Spinal cord (tissue), 9 donors: ENCODE measurements at regions not wholly inside any gene's neighbourhood (a gene's known extent, or its start where the extent isn't known, plus 50 kb on each side); places are given as distances from the start of the nearest gene placed in this dataset.

Experiments
- DNase-seq, 6 donors: peaks; one replicate each; pipeline versions ENCODE4 v3.0.0 to v3.0.0-alpha.2; 2013 to 2015; ENCODE audit warnings: low spot score in 6 of 6, low read depth in 4 of 6
- H3K27ac ChIP-seq: one replicate; pipeline ENCODE4 v1.5.1; 2013; ENCODE audit warnings: low read depth, low read length, control low read depth
- H3K27me3 ChIP-seq: one replicate; pipeline ENCODE4 v1.6.1; 2013; ENCODE audit warnings: low read length; ENCODE audit not compliant: control insufficient read depth, insufficient read depth
- H3K36me3 ChIP-seq: one replicate; pipeline ENCODE4 v1.6.1; 2013; ENCODE audit warnings: low read length; ENCODE audit not compliant: control insufficient read depth, insufficient read depth
- H3K4me1 ChIP-seq: one replicate; pipeline ENCODE4 v1.6.1; 2013; ENCODE audit warnings: low read length; ENCODE audit not compliant: control insufficient read depth, insufficient read depth
- H3K4me3 ChIP-seq: one replicate; pipeline ENCODE4 v1.5.1; 2013; ENCODE audit warnings: low read depth, low read length, control low read depth
- H3K9me3 ChIP-seq: one replicate; pipeline ENCODE4 v1.6.1; 2013; ENCODE audit warnings: low read length; ENCODE audit not compliant: control insufficient read depth, insufficient read depth
- WGBS: methylation state at CpG from one replicate; pipeline ENCODE4 v1.1.5; 2013; ENCODE audit warnings: missing lambda C conversion rate; ENCODE audit not compliant: insufficient coverage; 5-methylcytosine and 5-hydroxymethylcytosine counted together
- donor health status: healthy.

GRCh38 chr2:2719015-2719414 lies 387.9 kb upstream of the MYT1L start:
- Histone ChIP-seq H3K27me3 (no peaks in the 10 kb centered on the region), H3K9me3 (no peaks in the 10 kb centered on the region), H3K4me1 (no peaks in the 10 kb centered on the region), H3K27ac (no peak overlapping the region), H3K36me3 (no peaks in the 10 kb centered on the region), H3K4me3 (no peak overlapping the region)
- WGBS = 71% methylated on average over 4 of the region's 6 CpGs
- DNase-seq = no peak

- Histone ChIP-seq H3K36me3 (no peaks in the 10 kb centered on the region), H3K4me3 (no peak overlapping the region), H3K27me3 (no peaks in the 10 kb centered on the region), H3K4me1 (no peaks in the 10 kb centered on the region), H3K27ac (no peak overlapping the region), H3K9me3 (no peaks in the 10 kb centered on the region)
- DNase-seq = no peak
- 74% methylated on average over 6 of the region's 7 CpGs for WGBS
These were observed 386.3 kb upstream of the MYT1L start for GRCh38 chr2:2717406-2717805.

GRCh38 chr2:2716771-2717170 lies 385.7 kb upstream of the MYT1L start:
- no peaks in the 10 kb centered on the region for H3K27me3 ChIP-seq
- no peaks in the 10 kb centered on the region for H3K9me3 ChIP-seq
- 82% methylated on average over 9 of the region's 11 CpGs for WGBS
- DNase-seq = no peak
- H3K4me3 ChIP-seq = no peak overlapping the region
- no peaks in the 10 kb centered on the region for H3K36me3 ChIP-seq
- H3K4me1 ChIP-seq = no peaks in the 10 kb centered on the region
- H3K27ac ChIP-seq = no peak overlapping the region

- Histone ChIP-seq H3K36me3 (no peaks in the 10 kb centered on the region), H3K27ac (no peak overlapping the region), H3K4me3 (no peak overlapping the region), H3K9me3 (no peaks in the 10 kb centered on the region), H3K27me3 (no peaks in the 10 kb centered on the region), H3K4me1 (peaks cover under 1% of the 10 kb centered on the region)
- DNase-seq = no peak
- whole genome bisulfite sequencing = 84% methylated on average over 18 of the region's 18 CpGs
These were observed 384.2 kb upstream of the MYT1L start for GRCh38 chr2:2715036-2715818.

- H3K27ac ChIP-seq = no peak overlapping the region
- no peaks in the 10 kb centered on the region for H3K27me3 ChIP-seq
- H3K9me3 ChIP-seq = no peaks in the 10 kb centered on the region
- DNase-seq = no peak
- WGBS = 90% methylated on average over 3 of the region's 7 CpGs
- H3K36me3 ChIP-seq = no peaks in the 10 kb centered on the region
- no peak overlapping the region for H3K4me3 ChIP-seq
- peaks cover 8% of the 10 kb centered on the region for H3K4me1 ChIP-seq
These were observed 383.3 kb upstream of the MYT1L start for GRCh38 chr2:2714408-2714807.

- no peaks in the 10 kb centered on the region for H3K27me3 ChIP-seq
- WGBS = 91% methylated on average over 12 of the region's 12 CpGs
- H3K4me3 ChIP-seq = no peak overlapping the region
- H3K9me3 ChIP-seq = no peaks in the 10 kb centered on the region
- no peaks in the 10 kb centered on the region for H3K36me3 ChIP-seq
- no peak overlapping the region for H3K27ac ChIP-seq
- H3K4me1 ChIP-seq = peaks cover 52% of the 10 kb centered on the region
- no peak for DNase-seq
These were observed 378.3 kb upstream of the MYT1L start for GRCh38 chr2:2709431-2709770.

GRCh38 chr2:2708575-2709430 lies 377.7 kb upstream of the MYT1L start:
- 51% methylated on average over 30 of the region's 37 CpGs for WGBS
- Histone ChIP-seq H3K27me3 (no peaks in the 10 kb centered on the region), H3K9me3 (no peaks in the 10 kb centered on the region), H3K36me3 (no peaks in the 10 kb centered on the region), H3K4me3 (no peak overlapping the region), H3K27ac (no peak overlapping the region), H3K4me1 (peaks cover 52% of the 10 kb centered on the region)
- peak in 2 of 6 donors; percentile 77 to 89 for DNase-seq

GRCh38 chr2:2707206-2707991 lies 376.3 kb upstream of the MYT1L start:
- Histone ChIP-seq H3K4me1 (peaks cover 58% of the 10 kb centered on the region), H3K4me3 (no peak overlapping the region), H3K36me3 (no peaks in the 10 kb centered on the region), H3K9me3 (no peaks in the 10 kb centered on the region), H3K27me3 (no peaks in the 10 kb centered on the region), H3K27ac (peak overlapping the region; percentile 55)
- WGBS = 21% methylated on average over 17 of the region's 19 CpGs
- DNase-seq = peak in 4 of 6 donors; percentile 40 to 92 (median 58)

- 77% methylated on average over 10 of the region's 10 CpGs for whole genome bisulfite sequencing
- Histone ChIP-seq H3K27me3 (no peaks in the 10 kb centered on the region), H3K4me3 (no peak overlapping the region), H3K9me3 (no peaks in the 10 kb centered on the region), H3K27ac (no peak overlapping the region), H3K4me1 (peaks cover 61% of the 10 kb centered on the region), H3K36me3 (no peaks in the 10 kb centered on the region)
- DNase-seq = no peak
These were observed 375.2 kb upstream of the MYT1L start for GRCh38 chr2:2706306-2706705.
